Epidermal melanocyte (primary cell): ENCODE measurements at regions not wholly inside any gene's neighbourhood (a gene's known extent, or its start where the extent isn't known, plus 50 kb on each side); places are given as distances from the start of the nearest gene placed in this dataset.
"Not testable (repeated sequence)": the region's sequence is repeated elsewhere in the genome, so short reads cannot be mapped to it uniquely, and the experiment has no call there.

Experiments
- DNase-seq: peaks from one replicate; pipeline ENCODE4 v3.0.0; 2011; ENCODE audit warnings: low spot score; ENCODE audit not compliant: insufficient read length

GRCh38 chr1:192476802-192477298, 98.7 kb upstream of the RGS1 start:
- DNase-seq = no peak

GRCh38 chr1:192477630-192478029, 97.9 kb upstream of the RGS1 start:
- peak; percentile 24 for DNase-seq

- DNase-seq = peak; percentile 51
These were observed 89.7 kb upstream of the RGS1 start for GRCh38 chr1:192485692-192486436.

- DNase-seq = no peak
These were observed 87.5 kb upstream of the RGS1 start for GRCh38 chr1:192488058-192488457.

GRCh38 chr1:192489047-192489446, 86.5 kb upstream of the RGS1 start:
- DNase-seq = no peak

GRCh38 chr1:192489748-192490147, 85.8 kb upstream of the RGS1 start:
- peak; percentile 46 for DNase-seq

GRCh38 chr1:192491804-192492554, 83.6 kb upstream of the RGS1 start:
- no peak for DNase-seq

- no peak for DNase-seq
These were observed 82.0 kb upstream of the RGS1 start for GRCh38 chr1:192493584-192493983.

- no peak for DNase-seq
These were observed 79.1 kb upstream of the RGS1 start for GRCh38 chr1:192496369-192497056.

GRCh38 chr1:192497214-192497794, 78.3 kb upstream of the RGS1 start:
- no peak for DNase-seq

- DNase-seq = not testable (repeated sequence)
These were observed 77.5 kb upstream of the RGS1 start for GRCh38 chr1:192498092-192498491.

GRCh38 chr1:192499061-192499581, 76.5 kb upstream of the RGS1 start:
- not testable (repeated sequence) for DNase-seq

GRCh38 chr1:192500541-192500940, 75.0 kb upstream of the RGS1 start:
- not testable (repeated sequence) for DNase-seq

GRCh38 chr1:192506741-192507155, 68.8 kb upstream of the RGS1 start:
- DNase-seq = peak; percentile 30

GRCh38 chr1:192512426-192513162, 63.0 kb upstream of the RGS1 start:
- no peak for DNase-seq

GRCh38 chr1:192513196-192513595, 62.4 kb upstream of the RGS1 start:
- DNase-seq = no peak

GRCh38 chr1:192513697-192514096, 61.9 kb upstream of the RGS1 start:
- DNase-seq = no peak

GRCh38 chr1:192516776-192517297, 58.7 kb upstream of the RGS1 start:
- peak; percentile 19 for DNase-seq

- DNase-seq = not testable (repeated sequence)
These were observed 57.7 kb upstream of the RGS1 start for GRCh38 chr1:192517716-192518355.

GRCh38 chr1:192518700-192519099, 56.9 kb upstream of the RGS1 start:
- no peak for DNase-seq
